ENCODE measurements at regions not wholly inside any gene's neighbourhood (a gene's known extent, or its start where the extent isn't known, plus 50 kb on each side); places are given as distances from the start of the nearest gene placed in this dataset.

GRCh38 chr6:140636908-140637402, 1262.5 kb upstream of the CITED2 start:
- TF ChIP-seq POLR2A (IDR thresholded peaks at IDR 0.05), result no peak
- no peak for TF ChIP-seq CTCF (IDR thresholded peaks at IDR 0.05)
